ENCODE measurements at regions not wholly inside any gene's neighbourhood (a gene's known extent, or its start where the extent isn't known, plus 50 kb on each side); places are given as distances from the start of the nearest gene placed in this dataset.

DNA sequence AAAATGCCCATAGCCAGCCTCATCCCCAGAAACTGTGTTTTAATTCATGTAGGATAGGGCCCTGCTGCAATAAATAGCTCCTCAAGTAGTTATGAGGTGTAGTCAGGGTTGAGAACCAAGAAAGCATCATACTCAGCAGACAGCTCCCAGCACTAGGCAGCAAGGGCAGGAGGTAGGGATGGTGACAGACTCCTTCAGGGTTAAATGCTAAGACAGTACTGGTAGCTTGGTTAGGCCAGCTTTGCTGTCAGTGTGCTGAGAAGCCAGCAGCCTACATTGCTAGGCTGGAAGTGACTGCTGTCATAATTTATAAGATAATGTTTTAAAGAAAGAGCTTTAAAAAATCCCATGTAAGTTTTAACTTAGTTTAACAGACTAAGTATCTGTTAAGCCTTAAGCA, 113.9 kb upstream of the IMMP2L start:
- no peaks in the 10 kb centered on the region for H3K36me3 ChIP-seq (ENCODE audit: control insufficient read depth, insufficient read depth, low read length)
- H3K9me3 ChIP-seq (ENCODE audit: control insufficient read depth, low read length): no peaks in the 10 kb centered on the region
- no peaks in the 10 kb centered on the region for H3K4me1 ChIP-seq (ENCODE audit: control insufficient read depth, insufficient read depth, low read length, poor library complexity, severe bottlenecking)
- H3K27ac ChIP-seq (ENCODE audit: low read depth, low read length, severe bottlenecking): no peak overlapping the region
- H3K4me3 ChIP-seq (ENCODE audit: extremely low read depth, insufficient read depth, low read length, poor library complexity, severe bottlenecking): no peak overlapping the region

DNA sequence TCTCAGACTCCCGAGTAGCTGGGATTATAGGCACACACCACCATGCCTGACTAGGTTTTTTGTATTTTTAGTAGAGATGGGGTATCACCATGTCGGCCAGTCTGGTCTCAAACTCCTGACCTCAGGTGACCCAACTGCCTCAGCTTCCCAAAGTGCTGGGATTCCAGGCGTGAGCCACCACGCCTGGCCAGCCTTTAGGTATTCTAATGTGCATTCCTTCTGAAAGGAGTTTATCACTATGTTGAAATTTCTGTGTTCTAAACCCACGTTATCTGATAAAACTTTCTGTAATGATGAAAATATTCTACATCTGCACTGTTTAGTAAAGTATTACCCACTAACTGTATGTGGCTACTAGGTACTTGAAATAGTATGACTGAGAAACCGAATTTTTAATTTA, 110.6 kb upstream of the IMMP2L start:
- Histone ChIP-seq H3K4me3 (ENCODE audit: extremely low read depth, insufficient read depth, low read length, poor library complexity, severe bottlenecking) (no peak overlapping the region), H3K4me1 (ENCODE audit: control insufficient read depth, insufficient read depth, low read length, poor library complexity, severe bottlenecking) (no peaks in the 10 kb centered on the region), H3K27ac (ENCODE audit: low read depth, low read length, severe bottlenecking) (no peak overlapping the region), H3K36me3 (ENCODE audit: control insufficient read depth, insufficient read depth, low read length) (no peaks in the 10 kb centered on the region), H3K9me3 (ENCODE audit: control insufficient read depth, low read length) (no peaks in the 10 kb centered on the region)
- WGBS, 2 experiments (ENCODE audit: insufficient coverage in 2 of 2): 72 to 90% methylated on average over 1 to 3 of the region's 6 CpGs

DNA sequence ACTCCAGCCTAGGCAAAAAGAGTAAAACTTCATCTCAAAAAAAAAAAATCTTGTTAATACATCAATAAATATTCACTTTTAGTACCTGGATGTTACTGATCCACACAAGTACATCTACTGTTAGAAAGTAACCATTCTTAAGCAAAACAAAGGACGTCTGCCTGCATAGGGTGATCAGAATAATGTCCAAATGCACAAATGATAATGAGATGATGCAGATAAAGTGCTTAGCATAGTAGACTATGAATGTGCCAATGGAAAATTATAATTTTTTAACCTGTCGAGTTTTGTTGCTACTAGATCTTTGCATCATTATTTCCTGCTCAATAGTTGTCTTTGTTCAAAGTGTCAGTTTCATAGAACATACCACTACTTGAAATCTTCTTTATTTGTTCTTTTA, 109.6 kb upstream of the IMMP2L start:
- 92 to 100% methylated on average over 1 to 2 of the region's 2 CpGs for WGBS, 2 experiments (ENCODE audit: insufficient coverage in 2 of 2)
- H3K27ac ChIP-seq (ENCODE audit: low read depth, low read length, severe bottlenecking): no peak overlapping the region
- H3K9me3 ChIP-seq (ENCODE audit: control insufficient read depth, low read length): no peaks in the 10 kb centered on the region
- no peaks in the 10 kb centered on the region for H3K4me1 ChIP-seq (ENCODE audit: control insufficient read depth, insufficient read depth, low read length, poor library complexity, severe bottlenecking)
- H3K4me3 ChIP-seq (ENCODE audit: extremely low read depth, insufficient read depth, low read length, poor library complexity, severe bottlenecking): no peak overlapping the region
- H3K36me3 ChIP-seq (ENCODE audit: control insufficient read depth, insufficient read depth, low read length): no peaks in the 10 kb centered on the region

DNA sequence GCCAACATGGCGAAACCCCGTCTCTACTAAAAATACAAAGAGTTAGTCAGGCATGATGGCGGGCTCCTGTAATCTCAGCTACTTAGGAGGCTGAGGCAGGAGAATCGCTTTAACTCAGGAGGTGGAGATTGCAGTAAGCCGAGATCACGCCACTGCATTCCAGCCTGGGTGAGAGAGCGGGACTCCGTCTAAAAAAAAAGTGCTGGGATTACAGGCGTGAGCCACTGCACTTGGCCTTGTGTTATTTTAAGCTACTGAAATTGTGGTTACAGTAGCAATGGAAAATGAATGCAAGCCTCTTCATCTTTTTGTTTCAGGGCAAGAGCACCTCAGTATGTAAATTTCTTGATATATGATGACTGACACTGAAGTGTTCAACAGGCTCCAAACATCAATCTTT, 106.4 kb upstream of the IMMP2L start:
- H3K4me3 ChIP-seq (ENCODE audit: extremely low read depth, insufficient read depth, low read length, poor library complexity, severe bottlenecking): no peak overlapping the region
- 88 to 98% methylated on average over 8 to 9 of the region's 9 CpGs for WGBS, 2 experiments (ENCODE audit: insufficient coverage in 2 of 2)
- H3K4me1 ChIP-seq (ENCODE audit: control insufficient read depth, insufficient read depth, low read length, poor library complexity, severe bottlenecking): no peaks in the 10 kb centered on the region
- H3K36me3 ChIP-seq (ENCODE audit: control insufficient read depth, insufficient read depth, low read length): no peaks in the 10 kb centered on the region
- H3K27ac ChIP-seq (ENCODE audit: low read depth, low read length, severe bottlenecking): no peak overlapping the region
- no peaks in the 10 kb centered on the region for H3K9me3 ChIP-seq (ENCODE audit: control insufficient read depth, low read length)

DNA sequence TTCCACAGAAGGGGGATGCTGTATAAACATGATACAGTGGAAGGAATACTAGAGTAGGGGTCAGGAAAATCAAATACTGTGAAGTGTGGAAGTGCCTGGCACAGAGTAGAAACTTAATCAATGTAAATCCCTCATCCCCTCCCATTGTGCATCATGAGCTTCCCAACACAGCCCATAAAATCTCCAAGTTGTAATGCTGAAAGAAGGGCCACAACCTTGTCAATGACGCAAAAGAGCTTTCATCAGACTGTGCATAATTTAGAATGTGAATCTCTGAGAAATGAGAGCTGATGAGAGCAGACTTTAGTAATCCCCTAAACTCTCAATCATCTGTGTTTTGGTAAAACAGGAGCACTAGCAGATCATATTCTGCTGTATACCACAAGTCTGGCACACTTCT, 105.2 kb upstream of the IMMP2L start:
- no CpG with 5 or more reads among the region's 1 CpG for WGBS, 2 experiments (ENCODE audit: insufficient coverage in 2 of 2)
- Histone ChIP-seq H3K4me3 (ENCODE audit: extremely low read depth, insufficient read depth, low read length, poor library complexity, severe bottlenecking) (no peak overlapping the region), H3K27ac (ENCODE audit: low read depth, low read length, severe bottlenecking) (no peak overlapping the region), H3K36me3 (ENCODE audit: control insufficient read depth, insufficient read depth, low read length) (no peaks in the 10 kb centered on the region), H3K9me3 (ENCODE audit: control insufficient read depth, low read length) (no peaks in the 10 kb centered on the region), H3K4me1 (ENCODE audit: control insufficient read depth, insufficient read depth, low read length, poor library complexity, severe bottlenecking) (no peaks in the 10 kb centered on the region)

DNA sequence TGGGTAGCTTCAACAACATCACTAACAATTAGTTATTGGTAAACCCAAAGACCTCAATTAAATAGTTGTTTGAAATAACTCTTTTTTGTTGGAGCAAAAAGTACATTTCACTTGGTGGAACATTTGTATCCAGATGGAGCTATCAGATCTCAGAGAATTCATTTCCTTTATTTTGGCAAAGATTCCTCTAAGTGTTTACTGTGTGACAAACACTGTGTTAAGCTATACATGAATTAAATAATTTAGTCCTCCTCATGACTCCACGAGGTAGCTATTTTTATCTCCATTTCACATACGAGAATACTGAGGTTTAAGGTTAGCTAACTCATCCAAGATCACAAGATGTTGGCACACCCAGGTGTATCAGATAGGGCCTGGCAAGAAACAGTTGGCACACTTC, 104.0 kb upstream of the IMMP2L start:
- Histone ChIP-seq H3K4me1 (ENCODE audit: control insufficient read depth, insufficient read depth, low read length, poor library complexity, severe bottlenecking) (no peaks in the 10 kb centered on the region), H3K9me3 (ENCODE audit: control insufficient read depth, low read length) (no peaks in the 10 kb centered on the region), H3K27ac (ENCODE audit: low read depth, low read length, severe bottlenecking) (no peak overlapping the region), H3K36me3 (ENCODE audit: control insufficient read depth, insufficient read depth, low read length) (no peaks in the 10 kb centered on the region), H3K4me3 (ENCODE audit: extremely low read depth, insufficient read depth, low read length, poor library complexity, severe bottlenecking) (no peak overlapping the region)
- 83% methylated on average over 2 of the region's 2 CpGs; no CpG with 5 or more reads in 1 of the 2 experiments for WGBS, 2 experiments (ENCODE audit: insufficient coverage in 2 of 2)

DNA sequence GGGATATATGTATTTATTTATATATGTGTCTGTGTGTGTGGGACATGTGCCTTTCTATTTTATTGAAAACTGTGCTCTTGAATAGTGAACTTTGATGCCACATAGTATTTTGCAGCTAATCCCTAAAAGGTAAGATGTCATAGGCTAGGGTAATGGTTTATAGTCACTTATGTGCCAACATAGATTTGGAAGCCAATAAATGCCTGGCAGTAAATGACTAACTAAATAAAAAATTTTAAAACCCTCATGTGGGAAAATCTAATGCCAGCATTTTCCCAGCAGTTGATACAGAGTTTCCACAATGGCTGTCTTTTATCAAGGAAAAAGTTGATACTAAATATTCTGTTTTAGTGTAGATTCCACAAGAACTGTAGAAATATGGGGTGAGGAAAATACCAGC, 101.5 kb upstream of the IMMP2L start:
- Histone ChIP-seq H3K27ac (ENCODE audit: low read depth, low read length, severe bottlenecking) (no peak overlapping the region), H3K4me1 (ENCODE audit: control insufficient read depth, insufficient read depth, low read length, poor library complexity, severe bottlenecking) (no peaks in the 10 kb centered on the region), H3K9me3 (ENCODE audit: control insufficient read depth, low read length) (no peaks in the 10 kb centered on the region), H3K4me3 (ENCODE audit: extremely low read depth, insufficient read depth, low read length, poor library complexity, severe bottlenecking) (no peak overlapping the region), H3K36me3 (ENCODE audit: control insufficient read depth, insufficient read depth, low read length) (no peaks in the 10 kb centered on the region)

DNA sequence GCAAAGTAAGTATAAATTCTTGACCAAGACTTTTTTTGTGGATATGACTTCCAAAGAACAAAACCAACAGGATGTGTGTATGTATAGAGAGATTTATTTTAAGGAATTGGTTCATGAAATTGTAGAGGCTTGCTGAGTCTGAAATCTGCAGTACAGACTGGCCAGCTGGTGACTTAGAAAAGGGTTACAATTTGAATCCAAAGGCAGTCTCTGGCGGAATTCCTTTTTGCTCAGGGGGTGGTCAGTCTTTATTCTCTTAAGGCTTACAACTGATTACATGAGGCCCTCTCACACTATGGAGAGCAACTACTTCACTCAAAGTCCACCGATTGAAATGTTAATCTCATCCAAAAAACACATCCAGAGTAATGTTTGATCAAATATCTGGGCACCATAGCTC, 100.1 kb upstream of the IMMP2L start:
- Histone ChIP-seq H3K4me3 (ENCODE audit: extremely low read depth, insufficient read depth, low read length, poor library complexity, severe bottlenecking) (no peak overlapping the region), H3K27ac (ENCODE audit: low read depth, low read length, severe bottlenecking) (no peak overlapping the region), H3K9me3 (ENCODE audit: control insufficient read depth, low read length) (no peaks in the 10 kb centered on the region), H3K4me1 (ENCODE audit: control insufficient read depth, insufficient read depth, low read length, poor library complexity, severe bottlenecking) (no peaks in the 10 kb centered on the region), H3K36me3 (ENCODE audit: control insufficient read depth, insufficient read depth, low read length) (no peaks in the 10 kb centered on the region)
- 67% methylated on average over 1 of the region's 2 CpGs; no CpG with 5 or more reads in 1 of the 2 experiments for WGBS, 2 experiments (ENCODE audit: insufficient coverage in 2 of 2)

DNA sequence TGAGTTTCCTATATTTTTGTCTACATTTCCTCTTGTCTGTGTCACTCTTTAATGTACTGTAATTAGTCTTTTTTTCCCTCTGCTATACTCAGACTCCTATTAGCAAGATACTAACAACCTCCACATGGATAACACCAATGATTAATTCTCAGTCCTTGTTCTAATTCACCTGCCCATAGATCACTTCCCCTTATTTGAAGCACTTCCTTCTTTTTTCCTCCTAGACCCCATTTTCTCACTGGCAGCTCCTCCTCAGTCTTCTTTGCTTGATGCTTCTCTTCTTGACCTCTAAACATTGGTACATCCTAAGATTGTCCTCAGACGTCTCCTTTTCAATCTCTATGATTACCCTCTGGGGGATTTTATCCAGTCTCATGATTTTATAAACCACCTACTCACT, 98.2 kb upstream of the IMMP2L start:
- no peak overlapping the region for H3K4me3 ChIP-seq (ENCODE audit: extremely low read depth, insufficient read depth, low read length, poor library complexity, severe bottlenecking)
- H3K36me3 ChIP-seq (ENCODE audit: control insufficient read depth, insufficient read depth, low read length): no peaks in the 10 kb centered on the region
- 93 to 100% methylated on average over 1 of the region's 1 CpG for WGBS, 2 experiments (ENCODE audit: insufficient coverage in 2 of 2)
- no peak overlapping the region for H3K27ac ChIP-seq (ENCODE audit: low read depth, low read length, severe bottlenecking)
- no peaks in the 10 kb centered on the region for H3K4me1 ChIP-seq (ENCODE audit: control insufficient read depth, insufficient read depth, low read length, poor library complexity, severe bottlenecking)
- no peaks in the 10 kb centered on the region for H3K9me3 ChIP-seq (ENCODE audit: control insufficient read depth, low read length)

DNA sequence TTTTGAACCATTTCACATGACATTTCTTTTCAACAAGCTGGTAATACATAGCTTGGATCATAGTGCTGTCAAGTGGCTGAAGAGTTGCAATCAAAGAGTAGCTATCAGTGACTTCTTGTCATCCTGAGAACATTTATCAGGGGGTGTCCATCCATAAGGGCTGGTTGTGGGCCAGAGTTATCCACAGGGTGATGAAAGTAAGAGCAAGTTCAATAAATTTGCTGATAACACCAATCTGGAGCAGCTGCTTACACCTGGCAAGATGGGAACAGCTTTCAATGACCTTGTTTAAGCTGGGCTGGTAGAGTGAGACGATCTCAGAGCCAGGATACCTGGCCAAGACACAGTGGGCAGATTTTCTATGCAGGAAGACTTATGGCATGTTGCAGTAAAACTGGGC, 96.3 kb upstream of the IMMP2L start:
- Histone ChIP-seq H3K4me3 (ENCODE audit: extremely low read depth, insufficient read depth, low read length, poor library complexity, severe bottlenecking) (no peak overlapping the region), H3K9me3 (ENCODE audit: control insufficient read depth, low read length) (no peaks in the 10 kb centered on the region), H3K36me3 (ENCODE audit: control insufficient read depth, insufficient read depth, low read length) (no peaks in the 10 kb centered on the region), H3K4me1 (ENCODE audit: control insufficient read depth, insufficient read depth, low read length, poor library complexity, severe bottlenecking) (no peaks in the 10 kb centered on the region), H3K27ac (ENCODE audit: low read depth, low read length, severe bottlenecking) (no peak overlapping the region)
- WGBS, 2 experiments (ENCODE audit: insufficient coverage in 2 of 2): 100% methylated on average over 1 of the region's 1 CpG; no CpG with 5 or more reads in 1 of the 2 experiments

DNA sequence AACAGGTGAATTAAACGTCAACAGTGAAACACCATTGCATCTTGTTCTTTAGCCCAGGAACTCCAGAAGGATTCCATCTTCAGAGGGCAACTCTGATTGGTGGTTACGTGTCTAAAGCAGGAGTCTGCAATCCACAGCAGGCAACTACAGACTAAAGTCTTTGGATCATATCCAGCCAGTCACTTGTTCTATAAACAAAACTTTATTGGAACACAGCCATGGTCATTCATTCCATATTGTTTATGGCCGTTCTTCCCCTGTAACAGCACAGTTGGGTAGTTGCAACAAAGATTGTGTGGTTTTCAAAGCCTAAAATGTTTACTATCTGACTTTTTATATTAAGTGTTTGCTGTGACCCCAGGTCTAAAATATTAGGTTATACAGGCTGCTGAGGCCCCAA, 94.7 kb upstream of the IMMP2L start:
- 86 to 95% methylated on average over 2 of the region's 3 CpGs for WGBS, 2 experiments (ENCODE audit: insufficient coverage in 2 of 2)
- Histone ChIP-seq H3K4me3 (ENCODE audit: extremely low read depth, insufficient read depth, low read length, poor library complexity, severe bottlenecking) (no peak overlapping the region), H3K9me3 (ENCODE audit: control insufficient read depth, low read length) (no peaks in the 10 kb centered on the region), H3K4me1 (ENCODE audit: control insufficient read depth, insufficient read depth, low read length, poor library complexity, severe bottlenecking) (no peaks in the 10 kb centered on the region), H3K36me3 (ENCODE audit: control insufficient read depth, insufficient read depth, low read length) (no peaks in the 10 kb centered on the region), H3K27ac (ENCODE audit: low read depth, low read length, severe bottlenecking) (no peak overlapping the region)

DNA sequence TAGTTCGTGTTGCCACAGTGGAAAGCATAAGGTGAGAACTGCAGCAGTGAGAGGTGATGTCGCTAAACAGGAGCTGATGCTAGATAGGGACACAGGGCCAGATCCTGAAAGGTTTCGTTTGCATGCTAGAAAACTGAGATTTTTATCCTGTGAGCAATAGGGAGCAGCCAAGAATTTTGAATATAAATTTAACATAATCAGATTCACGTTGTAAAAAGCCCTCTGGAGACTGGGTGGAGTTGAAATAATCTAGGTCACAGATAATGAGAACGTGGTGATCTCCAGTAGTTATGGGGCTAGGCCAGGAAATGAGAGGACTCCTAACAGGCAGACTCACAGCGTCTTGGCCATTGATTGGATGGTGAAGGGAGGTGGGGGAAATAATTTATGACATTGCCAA, 92.1 kb upstream of the IMMP2L start:
- Histone ChIP-seq H3K27ac (ENCODE audit: low read depth, low read length, severe bottlenecking) (no peak overlapping the region), H3K4me3 (ENCODE audit: extremely low read depth, insufficient read depth, low read length, poor library complexity, severe bottlenecking) (no peak overlapping the region), H3K9me3 (ENCODE audit: control insufficient read depth, low read length) (no peaks in the 10 kb centered on the region), H3K36me3 (ENCODE audit: control insufficient read depth, insufficient read depth, low read length) (no peaks in the 10 kb centered on the region), H3K4me1 (ENCODE audit: control insufficient read depth, insufficient read depth, low read length, poor library complexity, severe bottlenecking) (no peaks in the 10 kb centered on the region)
- WGBS, 2 experiments (ENCODE audit: insufficient coverage in 2 of 2): 83 to 87% methylated on average over 4 to 5 of the region's 6 CpGs

Measured in mesodermal cell (in vitro differentiated cells).